Cardiac muscle cell (in vitro differentiated cells and primary cell): ENCODE measurements at regions not wholly inside any gene's neighbourhood (a gene's known extent, or its start where the extent isn't known, plus 50 kb on each side); places are given as distances from the start of the nearest gene placed in this dataset.

ENCODE experiments used
- DNase-seq, 2 donors: peaks; one replicate each; pipeline versions ENCODE4 v3.0.0 to v3.0.0-alpha.2; 2010 to 2017; ENCODE audit warnings: low read depth in 1 of 2, low spot score in 1 of 2
- H3K27ac ChIP-seq: fragments of 200-600 bp; sonication (generic); 2 replicates; pipeline ENCODE4 v1.5.1; 2016
- H3K27me3 ChIP-seq: fragments of 200-600 bp; sonication (generic); 2 replicates; pipeline ENCODE4 v1.6.0; 2016; ENCODE audit warnings: control low read depth
- H3K36me3 ChIP-seq: fragments of 200-600 bp; sonication (generic); 2 replicates; pipeline ENCODE4 v1.5.1; 2016; ENCODE audit warnings: control low read depth
- H3K4me1 ChIP-seq: fragments of 200-600 bp; sonication (generic); 2 replicates; pipeline ENCODE4 v1.8.1; 2017; ENCODE audit warnings: low read depth, mild to moderate bottlenecking, mixed run types
- H3K4me3 ChIP-seq: fragments of 200-600 bp; sonication (generic); 2 replicates; pipeline ENCODE4 v1.5.1; 2016; ENCODE audit warnings: mild to moderate bottlenecking
- H3K9me3 ChIP-seq: fragments of 200-600 bp; sonication (generic); 2 replicates; pipeline ENCODE4 v1.5.1; 2017; ENCODE audit warnings: low read depth, mild to moderate bottlenecking, control low read depth
- CTCF ChIP-seq: IDR thresholded peaks from 2 replicates; pipeline ENCODE4 v1.5.1; 2012; ENCODE audit warnings: low read depth, mild to moderate bottlenecking, low read length

DNA sequence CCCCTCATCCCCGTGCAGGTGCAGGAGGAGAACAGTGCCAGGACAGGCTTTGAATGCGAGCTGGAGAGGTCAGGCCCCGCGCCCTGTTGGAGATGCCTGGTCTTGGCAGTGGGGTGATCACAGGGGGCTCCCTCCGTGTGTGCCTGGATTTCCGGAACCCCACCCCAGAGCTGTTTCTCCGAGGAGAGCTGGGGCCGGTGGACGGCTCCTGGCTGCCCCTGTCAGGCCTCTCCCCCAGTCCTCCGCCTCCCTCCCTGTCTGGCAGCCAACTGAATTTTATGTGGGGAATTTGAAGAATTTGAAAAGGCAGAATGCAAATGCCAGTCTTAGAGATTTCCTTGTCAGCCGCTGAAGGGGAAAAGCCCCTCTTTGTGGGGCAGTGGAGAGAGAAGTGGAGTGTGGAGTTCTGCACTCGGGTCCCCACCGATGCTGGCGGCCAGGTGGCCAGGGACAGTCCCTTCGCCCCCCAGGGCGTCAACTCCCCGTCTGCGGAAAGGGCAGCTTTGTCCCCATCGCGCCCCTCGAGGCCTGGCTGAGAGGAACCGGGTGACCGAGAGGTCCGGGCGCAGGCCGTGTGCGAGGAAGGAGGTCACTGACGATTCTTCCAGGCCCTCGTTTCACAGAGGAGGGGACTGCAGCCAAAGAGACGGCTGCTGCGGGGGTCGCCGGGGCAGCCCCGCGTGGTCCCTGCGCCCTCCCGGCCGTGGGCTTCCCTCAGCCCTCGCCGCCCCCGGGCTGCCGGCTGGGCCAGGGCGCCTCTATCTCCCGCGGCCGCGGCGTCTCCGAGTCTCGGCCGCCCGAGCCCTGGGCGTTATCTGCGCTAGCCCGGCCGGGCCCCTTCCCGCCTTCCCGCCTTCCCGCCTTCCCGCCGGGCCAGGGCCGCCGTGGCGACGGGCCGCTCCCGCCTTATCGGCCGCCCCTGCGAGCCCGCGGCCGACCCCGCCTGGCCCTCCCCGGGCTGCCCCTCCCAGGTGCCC, 56.0 kb upstream of the LCTL start:
- Histone ChIP-seq H3K36me3 (no peaks in the 10 kb centered on the region), H3K27me3 (no peaks in the 10 kb centered on the region), H3K27ac (peak overlapping the region; percentile 82), H3K4me3 (no peak overlapping the region), H3K9me3 (no peaks in the 10 kb centered on the region), H3K4me1 (peaks cover 39% of the 10 kb centered on the region)
- no peak for TF ChIP-seq CTCF
- DNase-seq, result peak; percentile 67 to 70

DNA sequence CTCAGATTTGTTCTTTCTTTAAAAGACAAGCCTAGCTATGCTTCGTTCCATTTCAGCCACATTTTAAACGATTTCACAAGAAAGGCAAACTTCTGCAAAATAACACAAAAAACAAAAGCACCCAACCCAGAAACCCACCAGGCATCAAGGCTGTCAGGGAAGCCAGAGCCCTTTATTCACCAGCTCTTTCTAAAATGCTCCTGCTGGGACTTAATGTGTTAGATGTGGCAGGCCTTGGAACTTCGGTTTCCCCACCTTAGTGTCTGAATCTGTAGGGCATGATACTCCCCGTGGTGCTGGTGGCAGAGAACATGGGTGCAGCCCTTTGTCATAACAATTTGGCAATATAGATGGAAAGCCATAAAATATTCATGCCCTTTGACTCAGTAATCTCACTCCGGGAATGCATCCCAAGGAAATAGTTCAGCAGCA, 56.8 kb upstream of the LCTL start:
- peak in 1 of 2 donors; percentile 30 for DNase-seq
- Histone ChIP-seq H3K27ac (peak overlapping the region; percentile 82), H3K4me3 (no peak overlapping the region), H3K27me3 (no peaks in the 10 kb centered on the region), H3K9me3 (no peaks in the 10 kb centered on the region), H3K36me3 (no peaks in the 10 kb centered on the region), H3K4me1 (peaks cover 34% of the 10 kb centered on the region)
- no peak for TF ChIP-seq CTCF

GRCh38 chr15:66623801-66624453, 58.1 kb upstream of the LCTL start:
- peak in 1 of 2 donors; percentile 57 for DNase-seq
- TF ChIP-seq CTCF, result no peak

DNA sequence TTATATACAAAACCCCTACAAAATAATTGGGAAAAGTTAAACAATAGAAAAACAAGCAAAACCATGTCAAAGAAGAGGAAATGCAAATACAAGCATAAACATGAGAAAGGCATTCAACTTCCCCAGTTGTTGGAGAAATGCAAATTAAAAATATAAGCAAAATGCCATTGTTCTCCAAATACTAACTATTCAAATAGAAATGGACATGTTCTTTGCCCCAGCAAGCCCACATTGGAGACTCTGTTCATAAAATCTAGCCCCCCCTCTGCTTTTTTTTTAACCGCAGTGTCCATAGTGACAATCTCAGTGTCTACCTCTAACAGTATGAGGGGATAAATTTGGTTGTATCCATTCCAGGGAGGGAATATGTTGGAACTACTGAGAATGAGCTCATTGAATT, 59.7 kb upstream of the LCTL start:
- Histone ChIP-seq H3K27ac (no peak overlapping the region), H3K4me3 (no peak overlapping the region), H3K36me3 (no peaks in the 10 kb centered on the region), H3K9me3 (no peaks in the 10 kb centered on the region), H3K4me1 (peaks cover 44% of the 10 kb centered on the region), H3K27me3 (no peaks in the 10 kb centered on the region)
- TF ChIP-seq CTCF, result no peak
- DNase-seq, result no peak

More at GRCh38 chr15:66623801-66624453, 58.1 kb upstream of the LCTL start:
- H3K4me3 ChIP-seq, result no peak overlapping the region
- H3K27ac ChIP-seq, result no peak overlapping the region
- H3K36me3 ChIP-seq, result no peaks in the 10 kb centered on the region
- H3K9me3 ChIP-seq, result no peaks in the 10 kb centered on the region
- H3K4me1 ChIP-seq, result peaks cover 35% of the 10 kb centered on the region
- H3K27me3 ChIP-seq, result no peaks in the 10 kb centered on the region

DNA sequence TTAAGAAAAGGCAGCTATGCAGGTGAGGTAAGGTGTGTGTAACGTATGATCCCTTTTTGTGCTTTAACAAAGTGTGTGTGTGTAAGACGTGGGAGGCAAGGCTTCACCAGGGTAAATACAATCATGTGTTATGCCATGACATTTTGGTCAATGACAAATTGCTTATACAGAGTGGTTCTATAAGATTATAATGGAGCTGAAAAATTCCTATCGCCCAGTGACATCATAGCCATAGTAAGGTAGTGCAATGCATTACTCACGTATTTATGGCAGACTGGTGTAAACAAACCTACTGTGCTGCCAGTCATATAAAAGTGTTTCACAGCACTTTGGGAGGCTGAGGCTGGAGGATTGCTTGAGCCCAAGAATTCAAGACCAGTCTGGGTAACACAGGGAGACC, 60.2 kb upstream of the LCTL start:
- no peak for TF ChIP-seq CTCF
- Histone ChIP-seq H3K27ac (no peak overlapping the region), H3K36me3 (no peaks in the 10 kb centered on the region)

More for the DNA sequence above, 60.2 kb upstream of the LCTL start:
- Histone ChIP-seq H3K4me3 (no peak overlapping the region), H3K4me1 (peaks cover 47% of the 10 kb centered on the region), H3K9me3 (no peaks in the 10 kb centered on the region), H3K27me3 (no peaks in the 10 kb centered on the region)
- DNase-seq, result no peak
